HEK293T (cell line): ENCODE measurements at regions not wholly inside any gene's neighbourhood (a gene's known extent, or its start where the extent isn't known, plus 50 kb on each side); places are given as distances from the start of the nearest gene placed in this dataset.

Experiments
- HDGF ChIP-seq: fragments of 450-650 bp; IDR thresholded peaks from 2 replicates; pipeline ENCODE4 v1.6.1; 2017; ENCODE audit warnings: antibody characterized with exemption, borderline replicate concordance
- NFRKB ChIP-seq: fragments of 450-650 bp; IDR thresholded peaks from 2 replicates; pipeline ENCODE4 v1.6.1; 2016; ENCODE audit warnings: mild to moderate bottlenecking, moderate library complexity
- SP1 ChIP-seq: fragments of 450-650 bp; IDR thresholded peaks from 2 replicates; pipeline ENCODE4 v1.6.1; 2017

DNA sequence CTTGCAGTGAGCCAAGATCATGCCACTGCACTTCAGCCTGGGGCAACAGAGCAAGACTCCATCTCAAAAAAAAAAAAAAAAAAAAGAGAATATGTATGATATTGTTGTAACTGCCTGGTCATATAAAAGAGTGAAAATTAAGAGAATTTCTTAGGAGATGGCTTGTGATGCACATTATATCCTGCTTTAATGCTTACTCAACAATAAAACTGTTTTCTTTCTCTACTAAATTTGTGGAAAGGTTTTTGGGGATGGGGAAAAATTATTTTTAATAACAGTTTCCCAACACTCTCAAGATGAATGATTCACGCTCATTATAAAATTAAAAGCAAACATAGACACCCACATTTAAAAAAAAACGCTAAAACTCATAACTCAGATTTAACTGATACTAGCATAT, 1163.0 kb downstream of the SI start:
- no peak for TF ChIP-seq SP1
- no peak for TF ChIP-seq HDGF
- no peak for TF ChIP-seq NFRKB
